ENCODE measurements at regions not wholly inside any gene's neighbourhood (a gene's known extent, or its start where the extent isn't known, plus 50 kb on each side); places are given as distances from the start of the nearest gene placed in this dataset.

GRCh38 chr1:98045211-98045766, 124.5 kb upstream of the DPYD start:
- peak; percentile 36 for DNase-seq (ENCODE audit: low read depth)

GRCh38 chr1:98044766-98045165, 123.9 kb upstream of the DPYD start:
- DNase-seq (ENCODE audit: low read depth): no peak

GRCh38 chr1:98044071-98044697, 123.3 kb upstream of the DPYD start:
- DNase-seq (ENCODE audit: low read depth): no peak

GRCh38 chr1:98035602-98036002, 114.8 kb upstream of the DPYD start:
- DNase-seq (ENCODE audit: low read depth): peak; percentile 56

- peak; percentile 80 for DNase-seq (ENCODE audit: low read depth)
These were observed 113.7 kb upstream of the DPYD start for GRCh38 chr1:98034505-98034904.

GRCh38 chr1:98032958-98033357, 112.1 kb upstream of the DPYD start:
- no peak for DNase-seq (ENCODE audit: low read depth)

GRCh38 chr1:98030976-98031375, 110.1 kb upstream of the DPYD start:
- no peak for DNase-seq (ENCODE audit: low read depth)

- peak; percentile 53 for DNase-seq (ENCODE audit: low read depth)
These were observed 109.6 kb upstream of the DPYD start for GRCh38 chr1:98030483-98030882.

GRCh38 chr1:98028800-98029199, 108.0 kb upstream of the DPYD start:
- no peak for DNase-seq (ENCODE audit: low read depth)

- DNase-seq (ENCODE audit: low read depth): peak; percentile 13
These were observed 106.4 kb upstream of the DPYD start for GRCh38 chr1:98027103-98027705.

- DNase-seq (ENCODE audit: low read depth): no peak
These were observed 105.0 kb upstream of the DPYD start for GRCh38 chr1:98025858-98026257.

- DNase-seq (ENCODE audit: low read depth): no peak
These were observed 100.3 kb upstream of the DPYD start for GRCh38 chr1:98021126-98021525.

GRCh38 chr1:98019747-98020146, 98.9 kb upstream of the DPYD start:
- DNase-seq (ENCODE audit: low read depth): no peak

- DNase-seq (ENCODE audit: low read depth): no peak
These were observed 97.2 kb upstream of the DPYD start for GRCh38 chr1:98018074-98018473.

- no peak for DNase-seq (ENCODE audit: low read depth)
These were observed 96.3 kb upstream of the DPYD start for GRCh38 chr1:98017184-98017583.

GRCh38 chr1:98008373-98008772, 87.5 kb upstream of the DPYD start:
- no peak for DNase-seq (ENCODE audit: low read depth)

GRCh38 chr1:98005326-98006010, 84.6 kb upstream of the DPYD start:
- peak; percentile 56 for DNase-seq (ENCODE audit: low read depth)

GRCh38 chr1:98003442-98003841, 82.6 kb upstream of the DPYD start:
- DNase-seq (ENCODE audit: low read depth): no peak

GRCh38 chr1:98002288-98002687, 81.5 kb upstream of the DPYD start:
- no peak for DNase-seq (ENCODE audit: low read depth)

GRCh38 chr1:98001764-98002163, 80.9 kb upstream of the DPYD start:
- DNase-seq (ENCODE audit: low read depth): no peak

- peak; percentile 51 for DNase-seq (ENCODE audit: low read depth)
These were observed 78.5 kb upstream of the DPYD start for GRCh38 chr1:97999320-97999719.

- DNase-seq (ENCODE audit: low read depth): no peak
These were observed 76.0 kb upstream of the DPYD start for GRCh38 chr1:97996880-97997279.

- no peak for DNase-seq (ENCODE audit: low read depth)
These were observed 68.4 kb upstream of the DPYD start for GRCh38 chr1:97989094-97989680.

All from M059J (cell line).